T-helper 2 cell treated with Interferon-gamma antibody and Interleukin-4, amounts not matched to agents 5 μg/mL and 100 μg/mL, for 36 hours (primary cell): ENCODE measurements at regions not wholly inside any gene's neighbourhood (a gene's known extent, or its start where the extent isn't known, plus 50 kb on each side); places are given as distances from the start of the nearest gene placed in this dataset.
"Not testable (repeated sequence)": the region's sequence is repeated elsewhere in the genome, so short reads cannot be mapped to it uniquely, and the experiment has no call there.

ENCODE experiments used
- DNase-seq: peaks from one replicate; pipeline ENCODE4 v3.0.0; 2021; ENCODE audit warnings: low spot score
- H3K27ac Mint-ChIP-seq: one replicate; pipeline ENCODE4 v1.8.0; 2021; ENCODE audit warnings: mild to moderate bottlenecking, mixed read lengths
- H3K27me3 Mint-ChIP-seq: one replicate; pipeline ENCODE4 v1.8.0; 2021; ENCODE audit warnings: low read depth, mixed read lengths
- H3K36me3 Mint-ChIP-seq: one replicate; pipeline ENCODE4 v1.8.0; 2021; ENCODE audit warnings: low read depth, mixed read lengths
- H3K4me1 Mint-ChIP-seq: one replicate; pipeline ENCODE4 v1.8.0; 2021; ENCODE audit warnings: low read depth, mixed read lengths
- H3K4me3 Mint-ChIP-seq: one replicate; pipeline ENCODE4 v1.8.0; 2022; ENCODE audit warnings: mild to moderate bottlenecking, moderate library complexity, mixed read lengths
- H3K9me3 Mint-ChIP-seq: one replicate; pipeline ENCODE4 v1.8.0; 2021; ENCODE audit warnings: mixed read lengths

- Mint-ChIP-seq H3K27me3 (peaks cover 22% of the 10 kb centered on the region), H3K4me3 (no peak overlapping the region), H3K27ac (no peak overlapping the region), H3K4me1 (no peaks in the 10 kb centered on the region), H3K9me3 (no peaks in the 10 kb centered on the region), H3K36me3 (no peaks in the 10 kb centered on the region)
- DNase-seq = no peak
Observed at GRCh38 chr12:75744607-75745256, 233.3 kb upstream of the KRR1 start.

DNA sequence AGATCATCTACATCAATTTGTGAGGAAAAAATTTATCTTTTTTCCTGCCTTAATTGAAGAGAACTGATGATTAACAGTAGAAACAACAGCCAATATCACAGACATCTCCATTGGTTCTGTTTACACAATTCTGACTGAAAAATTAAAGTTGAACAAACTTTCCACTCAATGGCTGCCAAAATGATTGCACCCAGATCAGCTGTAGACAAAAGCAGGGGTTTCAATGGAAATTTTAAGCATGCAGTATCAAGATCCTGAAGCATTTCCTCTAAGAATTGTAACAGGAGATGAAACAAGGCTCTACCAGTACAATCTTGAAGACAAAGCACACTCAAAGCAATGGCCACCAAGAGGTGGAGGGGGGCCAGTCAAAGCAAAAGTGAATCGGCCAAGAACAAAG is 231.6 kb upstream of the KRR1 start:
- Mint-ChIP-seq H3K27me3 (peaks cover 22% of the 10 kb centered on the region), H3K36me3 (no peaks in the 10 kb centered on the region), H3K9me3 (no peaks in the 10 kb centered on the region), H3K4me1 (no peaks in the 10 kb centered on the region), H3K27ac (no peak overlapping the region), H3K4me3 (no peak overlapping the region)
- no peak for DNase-seq

DNA sequence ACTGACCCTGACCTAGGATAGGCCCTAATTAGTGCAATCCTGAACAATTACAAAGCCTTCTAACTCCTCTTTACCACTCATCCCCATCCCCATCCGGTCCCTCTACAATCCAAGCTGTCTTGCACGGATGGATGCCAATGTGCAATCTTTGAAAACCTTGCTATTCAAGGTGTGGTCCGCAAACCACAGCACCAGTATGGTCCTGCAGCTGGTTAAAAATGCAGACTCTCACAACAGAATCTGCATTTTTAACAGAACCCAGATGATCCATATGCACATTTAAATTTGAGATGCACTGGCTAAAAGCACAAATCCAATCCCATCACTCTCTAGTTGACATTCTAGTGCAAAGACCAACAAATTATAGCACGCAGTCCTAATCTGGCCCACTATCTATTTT is 230.6 kb upstream of the KRR1 start:
- no peak overlapping the region for H3K27ac Mint-ChIP-seq
- no peak overlapping the region for H3K4me3 Mint-ChIP-seq
- no peaks in the 10 kb centered on the region for H3K4me1 Mint-ChIP-seq
- no peak for DNase-seq
- no peaks in the 10 kb centered on the region for H3K9me3 Mint-ChIP-seq
- peaks cover 25% of the 10 kb centered on the region for H3K27me3 Mint-ChIP-seq
- H3K36me3 Mint-ChIP-seq = no peaks in the 10 kb centered on the region

GRCh38 chr12:75739912-75740311 is 228.5 kb upstream of the KRR1 start:
- no peaks in the 10 kb centered on the region for H3K4me1 Mint-ChIP-seq
- H3K36me3 Mint-ChIP-seq = no peaks in the 10 kb centered on the region
- no peak for DNase-seq
- peaks cover 18% of the 10 kb centered on the region for H3K27me3 Mint-ChIP-seq
- no peaks in the 10 kb centered on the region for H3K9me3 Mint-ChIP-seq
- no peak overlapping the region for H3K27ac Mint-ChIP-seq
- H3K4me3 Mint-ChIP-seq = no peak overlapping the region

GRCh38 chr12:75739098-75739497 is 227.7 kb upstream of the KRR1 start:
- not testable (repeated sequence) for DNase-seq, H3K4me1 Mint-ChIP-seq, H3K9me3 Mint-ChIP-seq, H3K4me3 Mint-ChIP-seq, H3K36me3 Mint-ChIP-seq, H3K27ac Mint-ChIP-seq
- H3K27me3 Mint-ChIP-seq = peaks cover 10% of the 10 kb centered on the region

DNA sequence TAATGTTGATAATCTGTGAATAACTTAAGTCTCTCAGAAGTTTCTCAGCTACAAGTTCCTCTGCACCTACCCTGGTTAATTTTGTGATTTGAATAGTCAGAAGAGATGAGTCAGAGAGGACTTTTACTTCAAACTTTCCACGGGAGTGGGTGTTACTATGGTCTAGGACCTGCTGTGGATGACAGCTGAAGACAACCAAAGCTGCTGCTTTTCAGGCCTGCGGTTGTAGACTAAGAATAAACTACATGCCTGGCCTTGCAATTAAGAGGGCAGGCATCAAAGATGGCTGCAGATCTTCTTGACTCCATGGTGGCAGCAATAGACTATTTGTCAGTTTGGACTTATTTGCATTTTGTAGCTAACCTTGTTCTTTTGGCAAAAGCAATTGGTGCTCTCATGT is 227.1 kb upstream of the KRR1 start:
- H3K36me3 Mint-ChIP-seq = no peaks in the 10 kb centered on the region
- peaks cover 12% of the 10 kb centered on the region for H3K27me3 Mint-ChIP-seq
- no peak overlapping the region for H3K27ac Mint-ChIP-seq
- DNase-seq = peak; percentile 55
- no peak overlapping the region for H3K4me3 Mint-ChIP-seq
- no peaks in the 10 kb centered on the region for H3K9me3 Mint-ChIP-seq
- H3K4me1 Mint-ChIP-seq = no peaks in the 10 kb centered on the region

GRCh38 chr12:75735853-75736252 is 224.4 kb upstream of the KRR1 start:
- H3K4me3 Mint-ChIP-seq = no peak overlapping the region
- no peaks in the 10 kb centered on the region for H3K4me1 Mint-ChIP-seq

DNA sequence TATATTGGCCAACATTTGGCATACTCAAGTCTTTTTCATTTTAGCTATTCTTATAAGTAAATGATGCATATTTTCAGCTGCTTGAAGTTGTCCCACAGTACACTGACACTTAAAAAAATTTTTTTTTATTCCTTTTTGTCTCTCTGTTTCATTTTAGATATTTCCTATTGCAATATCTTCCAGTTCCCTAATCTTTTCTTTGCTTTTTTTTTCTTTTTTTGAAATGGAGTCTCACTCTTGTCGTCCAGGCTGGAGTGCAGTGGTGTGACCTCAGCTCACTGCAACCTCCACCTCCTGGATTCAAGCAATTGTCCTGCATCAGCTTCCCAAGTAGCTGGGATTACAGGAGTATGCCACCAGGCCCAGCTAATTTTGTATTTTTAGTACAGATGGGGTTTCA is 217.4 kb upstream of the KRR1 start:
- no peaks in the 10 kb centered on the region for H3K36me3 Mint-ChIP-seq

More at GRCh38 chr12:75735853-75736252, 224.4 kb upstream of the KRR1 start:
- DNase-seq = no peak
- H3K9me3 Mint-ChIP-seq = no peaks in the 10 kb centered on the region
- no peaks in the 10 kb centered on the region for H3K36me3 Mint-ChIP-seq
- H3K27ac Mint-ChIP-seq = no peak overlapping the region
- peaks cover 10% of the 10 kb centered on the region for H3K27me3 Mint-ChIP-seq

GRCh38 chr12:75727577-75727976 is 216.2 kb upstream of the KRR1 start:
- Mint-ChIP-seq H3K4me3 (no peak overlapping the region), H3K4me1 (peaks cover 10% of the 10 kb centered on the region), H3K27me3 (no peaks in the 10 kb centered on the region), H3K36me3 (no peaks in the 10 kb centered on the region), H3K9me3 (peaks cover under 1% of the 10 kb centered on the region), H3K27ac (no peak overlapping the region)
- no peak for DNase-seq

More for the DNA sequence above, 217.4 kb upstream of the KRR1 start:
- H3K4me3 Mint-ChIP-seq = no peak overlapping the region
- H3K4me1 Mint-ChIP-seq = no peaks in the 10 kb centered on the region
- peaks cover 2% of the 10 kb centered on the region for H3K27me3 Mint-ChIP-seq
- DNase-seq = no peak
- H3K9me3 Mint-ChIP-seq = no peaks in the 10 kb centered on the region
- no peak overlapping the region for H3K27ac Mint-ChIP-seq

DNA sequence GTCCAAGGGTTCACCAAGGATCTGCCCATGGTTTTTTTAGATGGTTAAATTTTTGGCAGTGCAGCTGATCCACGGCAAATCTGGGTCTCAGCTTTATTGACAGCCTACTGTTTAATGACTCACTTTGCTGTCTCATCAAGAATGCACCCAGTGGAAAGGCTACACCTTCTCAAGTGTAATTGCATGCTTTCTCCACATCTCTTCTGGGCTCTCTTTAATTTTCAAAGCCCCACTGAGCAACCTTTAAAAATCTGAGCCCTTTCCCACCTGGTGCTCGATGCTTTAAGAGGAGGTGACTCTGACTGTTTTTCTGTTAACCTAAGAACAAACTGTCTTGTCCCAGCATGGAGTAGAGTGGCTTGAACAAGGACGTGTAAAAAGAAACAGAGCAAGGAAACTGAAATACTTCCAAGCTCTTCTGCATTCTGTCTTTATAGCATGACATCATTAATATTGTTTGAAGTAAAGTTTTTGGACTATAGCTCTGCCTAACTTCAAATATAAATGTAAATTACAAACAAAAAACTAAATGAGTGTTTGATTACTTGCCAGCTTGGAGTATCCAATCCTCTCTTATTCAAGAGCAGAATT is 214.2 kb upstream of the KRR1 start:
- peaks cover 20% of the 10 kb centered on the region for H3K4me1 Mint-ChIP-seq
- H3K27me3 Mint-ChIP-seq = peaks cover 2% of the 10 kb centered on the region
- H3K4me3 Mint-ChIP-seq = no peak overlapping the region
- H3K27ac Mint-ChIP-seq = no peak overlapping the region
- peaks cover 4% of the 10 kb centered on the region for H3K9me3 Mint-ChIP-seq
- H3K36me3 Mint-ChIP-seq = peaks cover 3% of the 10 kb centered on the region
- no peak for DNase-seq

GRCh38 chr12:75724928-75725312 is 213.5 kb upstream of the KRR1 start:
- Mint-ChIP-seq H3K9me3 (peaks cover 4% of the 10 kb centered on the region), H3K36me3 (peaks cover 3% of the 10 kb centered on the region), H3K27me3 (peaks cover 2% of the 10 kb centered on the region)

DNA sequence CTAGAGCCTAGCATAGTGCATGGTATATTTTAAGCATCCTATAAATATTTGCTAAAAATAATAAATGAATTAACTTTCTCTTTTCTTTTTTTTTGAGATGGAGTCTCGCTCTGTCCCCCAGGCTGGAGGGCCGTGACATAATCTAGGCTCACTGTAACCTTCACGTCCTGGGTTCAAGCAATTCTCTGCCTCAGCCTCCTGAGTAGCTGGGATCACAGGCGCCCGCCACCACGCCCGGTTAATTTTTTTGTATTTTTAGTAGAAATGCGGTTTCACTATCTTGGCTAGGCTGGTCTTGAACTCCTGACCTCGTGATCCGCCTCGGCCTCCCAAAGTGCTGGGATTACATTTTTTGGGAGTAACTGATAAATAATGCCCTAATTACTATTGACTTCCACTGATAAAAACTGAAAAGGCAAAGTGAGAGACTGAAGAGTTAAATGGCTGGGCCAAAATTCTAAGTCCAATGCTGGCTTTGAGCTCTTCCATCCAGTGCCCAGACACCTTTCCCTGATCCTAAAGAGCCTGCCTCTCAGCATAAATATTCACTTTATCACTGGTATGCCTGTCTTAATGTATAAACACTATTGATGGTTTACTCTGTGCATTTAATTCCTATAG is 213.0 kb upstream of the KRR1 start:
- peaks cover 2% of the 10 kb centered on the region for H3K27me3 Mint-ChIP-seq
- H3K36me3 Mint-ChIP-seq = peaks cover 3% of the 10 kb centered on the region
- H3K27ac Mint-ChIP-seq = no peak overlapping the region
- peaks cover 4% of the 10 kb centered on the region for H3K9me3 Mint-ChIP-seq
- no peak for DNase-seq
- no peak overlapping the region for H3K4me3 Mint-ChIP-seq
- peaks cover 20% of the 10 kb centered on the region for H3K4me1 Mint-ChIP-seq

More at GRCh38 chr12:75724928-75725312, 213.5 kb upstream of the KRR1 start:
- Mint-ChIP-seq H3K4me3 (no peak overlapping the region), H3K27ac (no peak overlapping the region), H3K4me1 (peaks cover 20% of the 10 kb centered on the region)
- DNase-seq = no peak

- Mint-ChIP-seq H3K9me3 (peaks cover 4% of the 10 kb centered on the region), H3K27ac (peak overlapping the region; percentile 73), H3K4me1 (peaks cover 20% of the 10 kb centered on the region), H3K36me3 (peaks cover 3% of the 10 kb centered on the region), H3K4me3 (peak overlapping the region; percentile 49), H3K27me3 (peaks cover 4% of the 10 kb centered on the region)
- peak; percentile 42 for DNase-seq
Observed at GRCh38 chr12:75722714-75723200, 211.3 kb upstream of the KRR1 start.

DNA sequence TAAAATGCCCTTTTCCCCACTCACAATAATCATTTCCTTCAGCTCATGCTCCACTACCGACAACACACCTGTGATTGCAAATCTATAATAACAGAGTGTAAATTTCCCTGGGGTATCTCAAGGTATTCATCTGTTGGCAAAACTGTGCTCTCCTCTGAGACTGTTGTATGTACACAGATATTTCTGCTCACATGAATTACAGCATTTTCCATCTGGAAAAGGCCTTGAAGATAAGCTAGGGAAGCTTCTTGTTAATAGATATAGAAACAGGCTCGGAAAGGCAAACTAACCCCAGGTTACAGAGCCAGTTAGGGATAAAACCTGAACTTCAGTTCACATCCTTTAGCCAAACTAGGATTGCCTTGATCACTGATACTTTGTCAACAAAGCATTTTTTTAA is 210.4 kb upstream of the KRR1 start:
- Mint-ChIP-seq H3K36me3 (peaks cover 3% of the 10 kb centered on the region), H3K4me3 (no peak overlapping the region), H3K27me3 (peaks cover 4% of the 10 kb centered on the region), H3K4me1 (peaks cover 20% of the 10 kb centered on the region), H3K27ac (no peak overlapping the region), H3K9me3 (peaks cover 4% of the 10 kb centered on the region)
- no peak for DNase-seq
